ENCODE measurements at regions not wholly inside any gene's neighbourhood (a gene's known extent, or its start where the extent isn't known, plus 50 kb on each side); places are given as distances from the start of the nearest gene placed in this dataset.

- intact Hi-C loops (cut with micrococcal nuclease), result no loop called here
Observed at GRCh38 chr4:13844740-13845139, 217.2 kb upstream of the BOD1L1 start.

DNA sequence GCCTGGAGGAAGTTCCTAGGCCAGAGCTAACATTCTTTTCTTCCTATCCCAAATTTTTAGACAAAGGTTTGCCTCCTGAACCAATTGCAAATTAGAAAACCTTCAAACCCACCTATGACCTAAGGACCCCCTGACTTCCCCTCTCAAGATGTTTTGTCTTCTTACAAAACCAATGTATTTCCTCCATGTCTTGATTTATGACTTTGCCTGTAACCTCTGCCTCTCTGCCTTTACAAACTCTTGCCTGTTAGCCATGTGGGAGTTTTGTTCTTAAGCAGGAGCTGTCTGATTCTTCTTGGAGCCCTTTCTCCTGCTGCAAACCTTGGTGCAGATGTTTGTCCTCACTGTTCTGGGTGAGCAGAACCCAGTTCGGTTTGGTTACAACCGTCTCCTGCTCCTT, 222.3 kb upstream of the BOD1L1 start:
- intact Hi-C loops (cut with micrococcal nuclease), result no loop called here

GRCh38 chr4:13851085-13851940, 223.8 kb upstream of the BOD1L1 start:
- intact Hi-C loops (cut with micrococcal nuclease), result no loop called here

DNA sequence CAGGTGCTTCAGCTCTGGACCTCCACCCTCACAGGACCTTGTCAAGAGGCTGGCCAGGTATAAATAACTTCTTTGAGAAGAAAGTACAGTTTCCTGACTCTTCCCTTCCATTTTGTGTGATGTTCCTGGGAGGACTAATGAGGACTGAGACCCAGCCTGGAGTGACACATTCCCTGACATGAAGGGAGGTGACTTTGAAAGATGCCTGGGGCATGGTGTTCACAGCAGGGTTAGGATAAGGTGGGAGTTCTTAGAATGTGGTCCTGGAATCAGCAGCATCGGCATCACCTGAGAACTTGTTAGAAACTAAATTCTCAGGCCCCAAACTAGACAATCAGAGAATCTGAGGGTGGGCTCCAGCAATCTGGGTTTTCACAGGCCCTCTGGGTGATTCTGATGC, 224.9 kb upstream of the BOD1L1 start:
- intact Hi-C loops (cut with micrococcal nuclease), result no loop called here

GRCh38 chr4:13856387-13856786, 228.9 kb upstream of the BOD1L1 start:
- intact Hi-C loops (cut with micrococcal nuclease), result no loop called here

GRCh38 chr4:13857397-13857796, 229.9 kb upstream of the BOD1L1 start:
- intact Hi-C loops (cut with micrococcal nuclease), result no loop called here

DNA sequence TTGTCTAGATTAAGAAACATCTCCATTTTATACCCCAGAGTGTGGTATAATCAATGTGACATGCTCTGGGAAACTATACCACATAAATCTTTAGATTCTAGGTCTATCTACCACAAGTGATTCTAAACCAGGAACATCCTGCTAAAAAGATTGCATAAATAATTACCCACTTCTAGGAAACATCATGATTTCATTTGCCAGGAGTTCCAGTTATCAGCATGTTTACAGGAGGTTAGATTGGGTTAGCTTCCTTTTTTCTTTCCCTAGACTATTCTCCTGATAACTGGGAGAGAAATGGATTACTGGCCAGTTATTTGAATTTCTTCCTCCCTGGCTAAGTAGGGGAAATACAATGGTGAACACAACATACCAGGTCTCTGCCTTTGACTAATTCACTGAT, 230.3 kb upstream of the BOD1L1 start:
- intact Hi-C loops (cut with micrococcal nuclease), result no loop called here

DNA sequence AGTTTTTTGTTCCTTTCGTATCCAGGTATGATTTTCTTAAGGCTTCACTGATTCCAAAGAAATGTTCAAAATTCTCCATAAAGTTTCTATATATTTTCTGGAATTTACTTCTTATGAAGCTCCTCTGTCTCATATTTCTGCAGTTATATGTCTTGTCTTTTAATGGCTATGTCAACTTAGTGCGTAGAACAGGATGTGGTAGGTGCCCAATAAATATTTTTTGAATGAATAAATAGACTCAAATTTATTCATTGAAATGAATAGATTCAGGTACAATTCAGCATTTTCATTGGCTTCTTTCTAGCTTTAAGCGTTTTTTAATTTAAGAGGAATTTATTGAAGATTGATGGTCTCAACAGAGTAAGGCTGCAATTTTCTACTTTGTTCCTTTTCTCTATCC, 231.9 kb upstream of the BOD1L1 start:
- intact Hi-C loops (cut with micrococcal nuclease), result no loop called here

DNA sequence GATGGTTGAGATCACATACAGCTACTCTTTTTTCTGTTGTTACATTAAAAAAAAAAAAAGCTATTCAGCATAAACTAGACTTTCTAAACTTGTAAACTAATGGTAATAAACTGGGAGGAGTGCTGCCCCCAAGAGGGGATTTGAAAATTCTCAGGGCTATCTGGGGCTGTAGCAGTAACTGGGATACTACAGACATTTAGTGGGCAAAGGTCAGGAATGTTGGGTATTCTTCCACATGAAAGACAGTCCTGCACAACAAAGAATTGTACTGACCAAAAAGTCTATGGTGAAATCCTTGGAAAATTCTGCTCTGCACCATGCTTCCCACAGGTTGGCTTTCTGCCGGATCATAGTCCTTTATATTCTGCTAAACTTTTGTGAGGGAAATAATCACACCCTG, 232.6 kb upstream of the BOD1L1 start:
- intact Hi-C loops (cut with micrococcal nuclease), result no loop called here

- intact Hi-C loops (cut with micrococcal nuclease), result no loop called here
Observed at GRCh38 chr4:13865871-13866669, 238.5 kb upstream of the BOD1L1 start.

GRCh38 chr4:13866881-13867280, 239.4 kb upstream of the BOD1L1 start:
- intact Hi-C loops (cut with micrococcal nuclease), result no loop called here

DNA sequence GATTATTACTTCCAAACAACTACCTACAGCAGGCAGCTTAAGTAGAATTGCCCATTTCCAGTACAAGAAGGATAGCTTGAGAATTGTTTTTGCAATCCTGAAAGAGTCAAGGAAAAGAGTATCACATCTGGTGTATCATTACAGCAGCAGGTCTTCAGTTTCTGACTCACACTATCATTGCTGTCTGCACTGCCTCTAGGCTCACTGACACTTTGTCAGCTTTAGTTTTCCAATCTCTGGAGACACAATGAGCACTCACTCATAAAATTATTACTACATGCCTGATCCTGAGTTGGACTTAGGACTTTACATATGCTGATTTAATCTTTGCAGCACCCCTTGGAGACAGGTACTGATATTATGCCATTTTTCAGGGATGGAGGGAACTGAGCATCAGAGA, 244.6 kb upstream of the BOD1L1 start:
- intact Hi-C loops (cut with micrococcal nuclease), result no loop called here

- intact Hi-C loops (cut with micrococcal nuclease), result no loop called here
Observed at GRCh38 chr4:13872955-13873354, 245.4 kb upstream of the BOD1L1 start.

- intact Hi-C loops (cut with micrococcal nuclease), result no loop called here
Observed at GRCh38 chr4:13875181-13875580, 247.7 kb upstream of the BOD1L1 start.

DNA sequence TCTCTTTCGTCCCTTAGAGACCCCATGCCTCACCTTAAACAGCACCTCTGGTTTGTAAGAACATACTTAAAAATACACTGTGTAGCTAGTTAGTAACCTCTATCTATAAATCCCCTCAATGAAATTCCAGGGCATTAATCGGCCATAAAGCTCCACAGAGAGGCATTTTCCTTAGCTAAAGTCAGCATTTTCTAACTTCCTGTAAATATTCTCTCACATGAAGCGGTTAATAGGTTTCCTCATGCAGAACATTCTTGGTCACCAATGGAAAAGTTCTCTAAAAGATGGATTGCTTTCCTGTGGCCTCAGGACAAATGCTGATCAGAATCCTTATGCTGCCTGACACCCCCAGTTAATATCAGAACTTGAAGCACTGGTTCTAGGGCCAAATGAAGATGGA, 248.6 kb upstream of the BOD1L1 start:
- intact Hi-C loops (cut with micrococcal nuclease), result no loop called here

GRCh38 chr4:13876940-13877339, 249.4 kb upstream of the BOD1L1 start:
- intact Hi-C loops (cut with micrococcal nuclease), result no loop called here

DNA sequence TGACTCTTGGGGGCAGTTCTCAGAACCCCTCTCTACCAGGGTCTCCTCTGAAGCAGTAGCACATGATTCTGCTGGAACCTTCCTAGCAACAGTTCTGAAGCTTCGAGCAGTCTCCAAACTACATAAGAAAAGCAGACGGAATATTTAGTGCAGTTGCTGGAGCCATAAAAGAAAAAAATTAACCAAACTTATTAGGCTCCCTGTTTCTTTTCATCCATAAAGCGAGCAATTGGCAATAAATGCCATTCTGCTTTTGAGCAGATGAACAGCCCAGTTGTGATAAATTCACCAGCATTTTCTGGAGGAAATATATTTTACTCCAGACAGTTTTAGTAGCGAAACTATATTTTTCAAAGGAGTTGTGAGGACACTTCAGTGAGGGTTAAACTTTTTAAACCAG, 250.1 kb upstream of the BOD1L1 start:
- intact Hi-C loops (cut with micrococcal nuclease), result no loop called here

DNA sequence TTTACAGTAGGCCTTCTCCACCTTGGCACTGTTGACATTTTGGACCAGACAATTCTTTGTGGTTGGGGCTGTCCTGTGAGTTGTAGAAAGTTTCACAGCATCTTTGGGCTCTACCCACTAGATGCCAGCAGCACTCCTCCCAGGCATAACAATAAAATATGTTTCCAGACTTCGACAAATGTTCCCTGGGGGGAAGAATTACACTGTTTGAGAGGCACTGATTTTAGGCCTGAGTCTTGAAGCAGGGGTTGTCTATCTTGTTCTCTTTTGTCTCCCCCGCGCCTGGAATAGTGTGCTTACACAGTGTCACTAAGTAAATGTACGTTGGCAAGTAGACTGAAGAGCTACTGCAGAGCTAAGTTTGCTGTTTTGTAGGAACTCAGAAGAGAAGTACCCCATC, 254.4 kb upstream of the BOD1L1 start:
- intact Hi-C loops (cut with micrococcal nuclease), result no loop called here

DNA sequence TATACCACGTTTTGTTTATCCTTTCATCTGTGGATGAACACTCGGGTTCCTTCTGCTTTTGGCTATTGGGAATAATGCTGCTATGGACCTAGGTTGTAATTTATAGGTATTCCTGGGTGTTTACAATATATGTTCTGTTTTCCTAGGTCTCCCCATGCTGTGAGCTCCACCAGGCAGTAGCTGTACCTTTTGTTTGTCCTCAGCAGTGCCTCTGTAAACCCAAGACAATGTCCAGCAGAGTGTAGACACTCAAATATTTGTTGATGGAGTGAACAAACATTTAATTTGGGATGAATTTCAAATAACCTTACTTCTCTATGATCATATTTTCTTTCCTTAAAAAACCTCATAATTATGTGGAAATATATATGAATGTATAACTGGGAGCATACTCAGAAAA, 259.5 kb upstream of the BOD1L1 start:
- intact Hi-C loops (cut with micrococcal nuclease), result no loop called here

DNA sequence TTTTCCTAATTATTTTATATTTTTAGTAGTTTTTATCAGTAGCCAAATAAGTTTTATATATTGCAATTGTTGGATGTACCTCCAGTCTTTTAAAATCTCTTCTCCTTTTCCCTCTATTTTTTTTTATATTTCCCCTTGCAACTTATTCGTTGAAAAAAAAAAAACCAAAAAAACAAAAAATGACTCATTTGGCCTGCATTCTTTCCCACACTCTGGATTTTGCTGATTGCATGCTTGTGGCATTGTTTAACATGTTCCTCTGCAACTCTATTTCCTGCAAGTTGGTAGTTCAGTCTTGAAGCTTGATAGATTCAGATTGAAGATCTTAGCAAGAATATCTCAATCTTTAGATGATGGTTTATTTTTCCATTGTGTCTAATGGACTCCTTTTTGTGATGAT, 260.6 kb upstream of the BOD1L1 start:
- intact Hi-C loops (cut with micrococcal nuclease), result no loop called here

GRCh38 chr4:13891544-13891939, 264.0 kb upstream of the BOD1L1 start:
- intact Hi-C loops (cut with micrococcal nuclease), result no loop called here

GRCh38 chr4:13892739-13893105, 265.2 kb upstream of the BOD1L1 start:
- intact Hi-C loops (cut with micrococcal nuclease), result no loop called here

- intact Hi-C loops (cut with micrococcal nuclease), result no loop called here
Observed at GRCh38 chr4:13893211-13893610, 265.7 kb upstream of the BOD1L1 start.
